B cell (primary cell): ENCODE measurements at regions not wholly inside any gene's neighbourhood (a gene's known extent, or its start where the extent isn't known, plus 50 kb on each side); places are given as distances from the start of the nearest gene placed in this dataset.

Source experiments
- EZH2 ChIP-seq: IDR thresholded peaks from 2 replicates; pipeline ENCODE4 v1.6.1; 2012; ENCODE audit warnings: borderline replicate concordance, low read depth, mild to moderate bottlenecking, moderate library complexity, low read length; ENCODE audit not compliant: insufficient read depth, poor library complexity, severe bottlenecking
- TF ChIP-seq, protein P1 (sequence below): fragments of 200-600 bp; IDR thresholded peaks from one replicate; pipeline ENCODE4 v1.8.0; 2022; ENCODE audit warnings: antibody characterized with exemption, mild to moderate bottlenecking

DNA sequence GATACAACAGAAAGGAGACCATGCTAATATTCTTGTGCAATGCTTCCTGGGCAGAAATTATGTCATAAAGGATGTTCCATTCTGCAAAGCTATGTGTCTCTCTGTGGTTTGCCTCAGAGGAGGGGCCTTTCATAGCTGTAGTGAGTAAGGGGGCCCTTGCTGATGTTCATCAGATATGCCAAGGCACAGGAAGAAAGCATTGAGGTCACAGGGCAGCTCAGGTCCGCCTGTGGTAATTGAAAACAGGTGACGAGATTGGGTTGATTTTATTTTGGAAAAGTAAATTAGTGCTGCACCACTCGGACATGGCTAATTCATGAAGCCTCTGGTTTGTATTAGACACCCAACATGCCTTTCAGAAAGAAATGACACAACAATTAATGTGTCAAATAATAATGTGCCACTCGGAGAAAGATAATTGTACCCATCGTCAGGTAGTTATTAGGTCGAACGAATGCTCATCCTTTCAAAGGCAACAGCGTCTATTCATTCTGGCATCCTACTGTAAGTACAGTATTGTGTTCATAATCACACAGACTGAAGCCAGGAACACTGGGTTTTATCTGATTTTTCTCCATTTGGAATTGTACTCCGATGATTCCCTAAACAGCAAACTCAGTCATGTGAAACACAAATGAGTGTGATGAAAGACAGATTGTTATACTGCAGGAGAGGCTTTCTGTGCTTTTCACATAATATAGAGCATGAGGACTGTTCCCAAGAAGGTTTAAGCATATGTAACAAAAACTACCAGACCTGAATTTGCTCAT lies 421.6 kb upstream of the KLF12 start:
- TF ChIP-seq, protein P1, sequence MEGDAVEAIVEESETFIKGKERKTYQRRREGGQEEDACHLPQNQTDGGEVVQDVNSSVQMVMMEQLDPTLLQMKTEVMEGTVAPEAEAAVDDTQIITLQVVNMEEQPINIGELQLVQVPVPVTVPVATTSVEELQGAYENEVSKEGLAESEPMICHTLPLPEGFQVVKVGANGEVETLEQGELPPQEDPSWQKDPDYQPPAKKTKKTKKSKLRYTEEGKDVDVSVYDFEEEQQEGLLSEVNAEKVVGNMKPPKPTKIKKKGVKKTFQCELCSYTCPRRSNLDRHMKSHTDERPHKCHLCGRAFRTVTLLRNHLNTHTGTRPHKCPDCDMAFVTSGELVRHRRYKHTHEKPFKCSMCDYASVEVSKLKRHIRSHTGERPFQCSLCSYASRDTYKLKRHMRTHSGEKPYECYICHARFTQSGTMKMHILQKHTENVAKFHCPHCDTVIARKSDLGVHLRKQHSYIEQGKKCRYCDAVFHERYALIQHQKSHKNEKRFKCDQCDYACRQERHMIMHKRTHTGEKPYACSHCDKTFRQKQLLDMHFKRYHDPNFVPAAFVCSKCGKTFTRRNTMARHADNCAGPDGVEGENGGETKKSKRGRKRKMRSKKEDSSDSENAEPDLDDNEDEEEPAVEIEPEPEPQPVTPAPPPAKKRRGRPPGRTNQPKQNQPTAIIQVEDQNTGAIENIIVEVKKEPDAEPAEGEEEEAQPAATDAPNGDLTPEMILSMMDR: no peak
- TF ChIP-seq EZH2: no peak
